GM18870 (cell line): ENCODE measurements at regions not wholly inside any gene's neighbourhood (a gene's known extent, or its start where the extent isn't known, plus 50 kb on each side); places are given as distances from the start of the nearest gene placed in this dataset.
A peak's percentile ranks its signal among the peaks of the same experiment; 100 is the strongest.

Experiments used
- ATAC-seq: cut with Tn5 transposase; IDR thresholded peaks from one replicate; pipeline ENCODE4 v1.9.1; 2021; ENCODE audit warnings: moderate library complexity; ENCODE audit not compliant: unreplicated experiment

GRCh38 chr10:108454793-108455192, 1290.3 kb upstream of the SORCS1 start:
- ATAC-seq = no peak

- ATAC-seq = no peak
Observed at GRCh38 chr10:108454224-108454623, 1289.7 kb upstream of the SORCS1 start.

- no peak for ATAC-seq
Observed at GRCh38 chr10:108453166-108453565, 1288.7 kb upstream of the SORCS1 start.

GRCh38 chr10:108452533-108452932, 1288.0 kb upstream of the SORCS1 start:
- ATAC-seq = no peak

GRCh38 chr10:108450280-108450679, 1285.8 kb upstream of the SORCS1 start:
- ATAC-seq = no peak

- no peak for ATAC-seq
Observed at GRCh38 chr10:108445746-108446145, 1281.2 kb upstream of the SORCS1 start.

- peak; percentile 95 for ATAC-seq
Observed at GRCh38 chr10:108443636-108444035, 1279.1 kb upstream of the SORCS1 start.

GRCh38 chr10:108439397-108439796, 1274.9 kb upstream of the SORCS1 start:
- ATAC-seq = no peak

- no peak for ATAC-seq
Observed at GRCh38 chr10:108436096-108436495, 1271.6 kb upstream of the SORCS1 start.

GRCh38 chr10:108434559-108435252, 1270.2 kb upstream of the SORCS1 start:
- no peak for ATAC-seq

- ATAC-seq = no peak
Observed at GRCh38 chr10:108427146-108427545, 1262.6 kb upstream of the SORCS1 start.

GRCh38 chr10:108425283-108425964, 1260.9 kb upstream of the SORCS1 start:
- no peak for ATAC-seq

- ATAC-seq = no peak
Observed at GRCh38 chr10:108424656-108425055, 1260.2 kb upstream of the SORCS1 start.

- ATAC-seq = no peak
Observed at GRCh38 chr10:108422286-108422685, 1257.8 kb upstream of the SORCS1 start.

- no peak for ATAC-seq
Observed at GRCh38 chr10:108421266-108421665, 1256.8 kb upstream of the SORCS1 start.

- ATAC-seq = no peak
Observed at GRCh38 chr10:108413954-108414353, 1249.4 kb upstream of the SORCS1 start.

- ATAC-seq = peak; percentile 58
Observed at GRCh38 chr10:108412323-108412722, 1247.8 kb upstream of the SORCS1 start.

GRCh38 chr10:108411894-108412293, 1247.4 kb upstream of the SORCS1 start:
- ATAC-seq = no peak

GRCh38 chr10:108411206-108411605, 1246.7 kb upstream of the SORCS1 start:
- no peak for ATAC-seq

- no peak for ATAC-seq
Observed at GRCh38 chr10:108410236-108410635, 1245.7 kb upstream of the SORCS1 start.

GRCh38 chr10:108409306-108409705, 1244.8 kb upstream of the SORCS1 start:
- no peak for ATAC-seq

GRCh38 chr10:108404155-108404554, 1239.6 kb upstream of the SORCS1 start:
- ATAC-seq = no peak

- no peak for ATAC-seq
Observed at GRCh38 chr10:108399465-108399864, 1235.0 kb upstream of the SORCS1 start.
